OCI-LY3 (cell line): ENCODE measurements at regions not wholly inside any gene's neighbourhood (a gene's known extent, or its start where the extent isn't known, plus 50 kb on each side); places are given as distances from the start of the nearest gene placed in this dataset.

Experiments used
- CTCF ChIP-seq: fragments of 200-600, 300-600 bp; sonication (generic); IDR thresholded peaks from 2 replicates; pipeline ENCODE4 v1.5.1; 2014; ENCODE audit warnings: antibody characterized with exemption, low read length, low read depth
- EZH2phosphoT487 ChIP-seq: fragments of 200-600 bp; shearing (Covaris generic); IDR thresholded peaks from 2 replicates; pipeline ENCODE4 v1.6.1; 2018; ENCODE audit warnings: antibody characterized with exemption, mixed run types, low read depth

- TF ChIP-seq CTCF (no peak), EZH2phosphoT487 (no peak)
Measured at GRCh38 chr6:113343940-113344339, 513.2 kb upstream of the MARCKS start.
